ENCODE measurements at regions not wholly inside any gene's neighbourhood (a gene's known extent, or its start where the extent isn't known, plus 50 kb on each side); places are given as distances from the start of the nearest gene placed in this dataset.

DNA sequence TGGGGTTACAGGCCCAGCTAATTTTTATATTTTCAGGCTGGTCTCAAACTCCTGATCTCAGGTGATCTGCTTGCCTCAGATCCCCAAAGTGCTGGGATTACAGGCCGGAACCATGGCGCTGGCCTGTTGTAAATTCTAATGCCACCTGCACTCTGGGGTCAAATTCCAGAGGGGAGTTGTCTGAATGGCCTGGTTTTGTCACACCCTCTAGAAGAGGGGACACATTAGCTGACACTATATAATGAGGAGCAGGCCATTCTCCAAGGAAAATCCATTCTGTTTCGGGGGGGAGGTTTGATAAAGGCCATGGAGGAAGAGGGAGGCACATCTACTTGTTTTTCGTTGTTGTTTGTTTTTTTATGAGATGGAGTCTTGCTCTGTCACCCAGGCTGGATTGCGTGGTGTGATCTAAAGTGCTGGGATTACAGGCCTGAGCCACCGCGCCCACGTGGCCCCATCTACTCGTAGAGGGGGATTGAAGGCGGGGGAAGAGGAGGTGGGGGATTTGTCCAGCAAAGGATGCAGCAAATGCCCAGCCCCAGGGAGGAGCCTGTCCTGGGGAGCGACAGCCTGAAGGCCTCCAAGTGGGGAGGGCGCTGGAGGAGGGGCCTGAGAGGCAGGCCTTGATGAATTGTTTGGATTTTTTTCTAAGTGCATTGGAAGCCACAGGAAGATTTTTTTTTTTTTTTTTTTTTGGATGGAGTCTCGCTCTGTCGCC lies 78.4 kb upstream of the SLC45A1 start:
- Histone ChIP-seq H3K36me3 (ENCODE audit: low read depth) (no peaks in the 10 kb centered on the region), H3K4me1 (ENCODE audit: low read depth) (peaks cover 18% of the 10 kb centered on the region), H3K9me3 (no peaks in the 10 kb centered on the region), H3K4me3 (no peak overlapping the region)
- peak; percentile 65 to 83 (median 77) for DNase-seq
- TF ChIP-seq, protein P1, sequence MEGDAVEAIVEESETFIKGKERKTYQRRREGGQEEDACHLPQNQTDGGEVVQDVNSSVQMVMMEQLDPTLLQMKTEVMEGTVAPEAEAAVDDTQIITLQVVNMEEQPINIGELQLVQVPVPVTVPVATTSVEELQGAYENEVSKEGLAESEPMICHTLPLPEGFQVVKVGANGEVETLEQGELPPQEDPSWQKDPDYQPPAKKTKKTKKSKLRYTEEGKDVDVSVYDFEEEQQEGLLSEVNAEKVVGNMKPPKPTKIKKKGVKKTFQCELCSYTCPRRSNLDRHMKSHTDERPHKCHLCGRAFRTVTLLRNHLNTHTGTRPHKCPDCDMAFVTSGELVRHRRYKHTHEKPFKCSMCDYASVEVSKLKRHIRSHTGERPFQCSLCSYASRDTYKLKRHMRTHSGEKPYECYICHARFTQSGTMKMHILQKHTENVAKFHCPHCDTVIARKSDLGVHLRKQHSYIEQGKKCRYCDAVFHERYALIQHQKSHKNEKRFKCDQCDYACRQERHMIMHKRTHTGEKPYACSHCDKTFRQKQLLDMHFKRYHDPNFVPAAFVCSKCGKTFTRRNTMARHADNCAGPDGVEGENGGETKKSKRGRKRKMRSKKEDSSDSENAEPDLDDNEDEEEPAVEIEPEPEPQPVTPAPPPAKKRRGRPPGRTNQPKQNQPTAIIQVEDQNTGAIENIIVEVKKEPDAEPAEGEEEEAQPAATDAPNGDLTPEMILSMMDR (IDR thresholded peaks at IDR 0.05): no peak
- peak; percentile 81 for ATAC-seq
- intact Hi-C loops (cut with DNase I, micrococcal nuclease): no loop called here

DNA sequence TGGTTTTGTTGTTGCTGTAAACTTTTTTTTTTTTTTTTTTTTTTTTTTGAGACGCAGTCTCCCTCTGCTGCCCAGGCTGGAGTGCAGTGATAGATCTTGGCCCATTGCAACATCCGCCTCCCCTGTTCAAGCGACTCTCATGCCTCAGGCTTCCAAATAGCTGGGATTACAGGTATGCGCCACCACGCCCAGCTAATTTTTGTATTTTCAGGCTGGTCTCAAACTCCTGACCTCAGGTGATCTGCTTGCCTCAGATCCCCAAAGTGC lies 78.9 kb upstream of the SLC45A1 start:
- ATAC-seq: peak; percentile 74
- no peak overlapping the region for H3K4me3 ChIP-seq
- H3K36me3 ChIP-seq (ENCODE audit: low read depth): no peaks in the 10 kb centered on the region
- H3K4me1 ChIP-seq (ENCODE audit: low read depth): peaks cover 18% of the 10 kb centered on the region
- H3K9me3 ChIP-seq: no peaks in the 10 kb centered on the region
- intact Hi-C loops (cut with DNase I, micrococcal nuclease): no loop called here
- DNase-seq: peak in 2 of 3 donors; percentile 45 to 49
- TF ChIP-seq, protein P1 (IDR thresholded peaks at IDR 0.05): no peak

DNA sequence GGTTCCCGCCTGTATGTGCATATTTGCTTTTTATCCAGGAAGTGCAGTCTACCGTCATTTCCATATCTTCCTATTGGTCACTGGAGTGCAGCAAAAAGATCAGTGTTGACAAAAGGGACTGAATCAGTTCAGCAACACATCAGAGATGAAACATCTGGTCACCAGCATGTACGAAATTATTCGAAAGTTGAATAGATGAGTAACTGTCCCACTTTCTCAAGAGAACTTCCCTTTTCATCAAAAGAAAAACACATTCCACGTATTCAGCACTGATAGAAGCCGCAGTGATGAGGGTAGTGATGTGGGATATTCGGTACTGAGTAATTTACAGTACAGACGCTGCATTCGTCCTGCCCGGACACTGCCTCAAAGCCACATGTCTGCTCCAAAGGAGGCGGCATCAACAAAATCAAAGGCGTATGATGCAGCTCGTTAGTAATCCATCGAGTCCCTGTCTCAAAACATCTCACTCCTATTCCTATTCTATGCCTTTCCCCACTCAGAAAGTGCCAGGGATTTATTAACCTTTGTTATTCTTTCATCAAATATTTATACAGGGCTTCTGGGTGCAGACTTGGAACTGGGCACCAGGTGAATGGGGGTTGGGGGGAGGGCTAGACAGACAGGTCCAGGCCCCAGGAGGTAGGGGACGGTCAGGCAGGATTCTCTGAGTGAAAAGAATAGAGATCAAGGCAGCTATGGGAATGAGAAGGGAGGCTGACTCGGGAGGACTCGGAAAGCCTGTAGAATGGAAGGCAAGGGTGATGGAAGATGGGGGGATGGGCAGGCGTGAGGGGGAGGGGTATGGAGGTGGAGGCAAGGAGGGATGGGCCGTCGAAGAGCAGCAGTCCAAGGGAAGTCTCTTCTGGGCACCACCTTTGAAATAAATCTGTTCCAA lies 79.5 kb upstream of the SLC45A1 start:
- peak in 2 of 3 donors; percentile 58 to 70 for DNase-seq
- TF ChIP-seq, protein P1 (IDR thresholded peaks at IDR 0.05): no peak
- H3K4me1 ChIP-seq (ENCODE audit: low read depth): peaks cover 18% of the 10 kb centered on the region
- H3K4me3 ChIP-seq: no peak overlapping the region
- no peaks in the 10 kb centered on the region for H3K36me3 ChIP-seq (ENCODE audit: low read depth)
- no peaks in the 10 kb centered on the region for H3K9me3 ChIP-seq
- peak; percentile 6 for ATAC-seq
- intact Hi-C loops (cut with DNase I, micrococcal nuclease): no loop called here

DNA sequence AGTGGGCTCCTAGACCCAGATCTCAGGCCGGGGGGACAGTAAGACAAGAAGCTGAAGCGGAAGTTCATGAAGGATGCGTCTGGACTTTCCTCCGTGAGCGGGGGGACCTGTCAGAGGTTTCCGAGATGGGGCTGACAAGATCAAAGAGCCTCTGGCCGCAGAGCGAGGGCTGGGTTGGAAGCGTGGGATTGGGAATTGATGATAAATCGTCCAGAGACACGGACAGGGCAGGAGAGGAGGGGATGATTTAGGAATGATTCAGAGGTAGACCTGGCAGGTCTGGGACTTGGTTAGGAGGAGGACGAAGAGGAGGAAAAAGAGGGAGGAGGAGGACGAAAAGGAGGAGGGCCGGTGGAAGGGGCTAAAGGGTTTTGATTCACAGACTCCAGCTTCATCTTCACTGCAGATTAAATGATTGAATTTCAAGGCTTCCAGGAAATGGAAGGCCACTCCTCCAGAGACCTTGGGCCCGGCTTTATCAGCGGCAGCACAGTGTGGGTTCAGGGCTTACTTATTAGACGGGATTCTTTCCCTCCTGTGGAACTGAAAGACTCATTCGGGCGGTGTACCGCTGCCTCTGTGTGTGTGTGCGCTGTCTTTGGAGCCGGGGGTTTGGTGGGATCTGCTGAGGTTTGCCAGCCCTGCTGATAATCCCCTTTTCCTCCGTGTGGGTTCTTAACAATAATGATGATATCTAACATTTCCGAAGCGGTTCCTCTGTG lies 85.7 kb upstream of the SLC45A1 start:
- Histone ChIP-seq H3K4me3 (no peak overlapping the region), H3K4me1 (ENCODE audit: low read depth) (no peaks in the 10 kb centered on the region), H3K36me3 (ENCODE audit: low read depth) (no peaks in the 10 kb centered on the region), H3K9me3 (no peaks in the 10 kb centered on the region)
- no peak for DNase-seq
- no peak for ATAC-seq
- intact Hi-C loops (cut with DNase I, micrococcal nuclease): no loop called here
- TF ChIP-seq, protein P1 (IDR thresholded peaks at IDR 0.05): no peak

DNA sequence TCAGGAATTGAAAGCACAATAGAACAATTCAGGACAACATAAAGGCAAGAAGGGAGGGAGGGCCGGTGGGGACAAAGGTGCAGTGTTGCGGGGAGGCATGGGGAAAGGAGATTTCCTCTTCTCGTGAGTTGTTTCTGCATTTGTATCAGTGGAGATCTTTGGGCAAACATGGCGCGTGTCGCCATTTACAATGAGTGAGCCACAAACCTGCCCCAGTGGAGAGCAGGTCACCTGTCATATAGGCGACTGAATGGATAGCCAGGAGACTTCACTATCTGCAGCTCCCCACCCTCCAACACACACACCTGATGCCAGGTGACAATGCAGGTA lies 87.7 kb upstream of the SLC45A1 start:
- H3K9me3 ChIP-seq: no peaks in the 10 kb centered on the region
- H3K36me3 ChIP-seq (ENCODE audit: low read depth): no peaks in the 10 kb centered on the region
- ATAC-seq (peak; percentile 26), DNase-seq (no peak)
- H3K4me3 ChIP-seq: no peak overlapping the region
- H3K4me1 ChIP-seq (ENCODE audit: low read depth): no peaks in the 10 kb centered on the region
- TF ChIP-seq, protein P1 (IDR thresholded peaks at IDR 0.05): no peak
- intact Hi-C loops (cut with DNase I, micrococcal nuclease): no loop called here
